ENCODE measurements at regions not wholly inside any gene's neighbourhood (a gene's known extent, or its start where the extent isn't known, plus 50 kb on each side); places are given as distances from the start of the nearest gene placed in this dataset.

DNA sequence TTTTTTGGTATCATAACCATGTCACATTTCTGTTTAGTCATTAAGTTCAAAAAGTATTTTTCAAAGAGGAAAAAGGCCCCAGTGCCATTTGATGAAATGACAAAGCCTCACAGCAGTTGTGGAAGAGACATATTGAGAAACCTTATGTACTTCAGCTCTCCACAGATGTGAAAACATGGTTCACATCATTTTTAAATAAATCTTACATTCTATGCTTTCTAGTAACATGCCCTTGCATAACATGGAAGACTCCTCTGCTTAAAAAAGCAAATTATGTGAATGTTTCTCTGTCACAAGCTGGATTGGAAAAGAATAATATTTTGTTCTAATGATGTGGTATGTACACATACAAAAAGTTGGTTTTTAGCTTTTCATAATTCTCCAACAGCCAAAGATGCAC lies 934.1 kb downstream of the NLGN4Y start:
- Histone ChIP-seq H3K9me3 (ENCODE audit: control insufficient read depth in 1 of 2, low read length in 2 of 2) (no peaks in the 10 kb centered on the region), H3K4me3 (ENCODE audit: low read length in 2 of 2) (no peak overlapping the region), H3K27me3 (ENCODE audit: insufficient read depth, low read length) (no peaks in the 10 kb centered on the region), H3K27ac (ENCODE audit: low read depth, low read length) (no peak overlapping the region), H3K36me3 (ENCODE audit: insufficient read depth, low read length) (no peaks in the 10 kb centered on the region), H3K4me1 (ENCODE audit: insufficient read depth, low read length) (no peaks in the 10 kb centered on the region)
- no peak overlapping the region for H3K4me3 Mint-ChIP-seq
- no peak for DNase-seq
- H3K36me3 Mint-ChIP-seq: no peaks in the 10 kb centered on the region
- intact Hi-C loops (cut with micrococcal nuclease): no loop called here
- POLR2A ChIA-PET (ENCODE audit: partially characterized antibody): no interaction called here
- peaks cover 0 to 4% (median 0%) of the 10 kb centered on the region in 4 donors for H3K4me1 Mint-ChIP-seq
- no peaks in the 10 kb centered on the region for H3K9me3 Mint-ChIP-seq
- H3K27ac Mint-ChIP-seq: no peak overlapping the region
- H3K27me3 Mint-ChIP-seq: no peaks in the 10 kb centered on the region
- CTCF ChIA-PET (ENCODE audit: partially characterized antibody): no interaction called here

DNA sequence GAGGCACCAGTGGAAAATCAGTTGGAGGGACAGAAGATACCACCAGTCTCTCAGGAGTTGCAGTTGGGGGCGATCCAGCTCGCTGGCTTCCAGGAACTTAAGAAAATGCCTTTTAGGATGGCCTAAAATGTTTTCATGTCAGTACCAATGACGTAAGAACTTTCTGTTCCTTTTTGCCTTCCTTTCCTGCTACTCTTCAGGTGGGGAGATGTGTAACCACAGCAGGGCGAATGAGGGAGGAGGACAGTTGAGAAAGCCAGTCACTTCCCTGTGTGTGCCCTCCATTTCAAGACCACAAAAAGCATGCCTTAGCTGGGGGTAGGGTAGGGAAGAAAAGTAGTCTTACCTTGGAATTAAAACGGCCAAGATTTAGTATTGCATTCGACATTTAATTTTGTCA lies 941.6 kb downstream of the NLGN4Y start:
- Histone ChIP-seq H3K27me3 (ENCODE audit: insufficient read depth, low read length) (no peaks in the 10 kb centered on the region), H3K36me3 (ENCODE audit: insufficient read depth, low read length) (no peaks in the 10 kb centered on the region), H3K27ac (ENCODE audit: low read depth, low read length) (no peak overlapping the region), H3K4me3 (ENCODE audit: low read length in 2 of 2) (no peak overlapping the region), H3K4me1 (ENCODE audit: insufficient read depth, low read length) (no peaks in the 10 kb centered on the region), H3K9me3 (ENCODE audit: control insufficient read depth in 1 of 2, low read length in 2 of 2) (no peaks in the 10 kb centered on the region)
- ChIA-PET CTCF (ENCODE audit: partially characterized antibody) (no interaction called here), POLR2A (ENCODE audit: partially characterized antibody) (no interaction called here)
- Mint-ChIP-seq H3K4me1 (no peaks in the 10 kb centered on the region), H3K9me3 (no peaks in the 10 kb centered on the region), H3K27ac (no peak overlapping the region), H3K27me3 (no peaks in the 10 kb centered on the region), H3K4me3 (no peak overlapping the region), H3K36me3 (no peaks in the 10 kb centered on the region)
- intact Hi-C loops (cut with micrococcal nuclease): no loop called here
- no peak for DNase-seq

DNA sequence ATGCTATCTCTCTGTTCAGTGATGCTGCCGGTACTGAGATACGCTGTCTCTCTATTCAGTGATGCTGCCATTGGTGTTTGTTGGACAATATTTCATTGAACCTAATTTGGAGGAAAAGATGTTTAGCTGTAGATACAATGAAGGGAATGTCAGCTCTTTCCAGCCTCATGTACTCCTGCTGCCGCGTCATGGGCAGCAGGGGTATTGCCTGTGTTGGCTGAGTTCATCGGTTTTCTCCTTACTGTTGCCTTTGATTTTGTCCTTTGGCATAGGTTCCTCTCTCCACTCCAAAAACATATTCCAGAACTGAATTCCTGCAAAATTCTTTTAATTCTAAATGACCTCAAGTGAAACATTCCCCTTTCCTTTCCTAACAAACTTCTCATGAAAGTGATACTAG lies 942.6 kb downstream of the NLGN4Y start:
- H3K27me3 Mint-ChIP-seq: no peaks in the 10 kb centered on the region
- H3K27ac Mint-ChIP-seq: no peak overlapping the region
- Histone ChIP-seq H3K36me3 (ENCODE audit: insufficient read depth, low read length) (no peaks in the 10 kb centered on the region), H3K27me3 (ENCODE audit: insufficient read depth, low read length) (no peaks in the 10 kb centered on the region), H3K27ac (ENCODE audit: low read depth, low read length) (no peak overlapping the region), H3K4me1 (ENCODE audit: insufficient read depth, low read length) (no peaks in the 10 kb centered on the region), H3K4me3 (ENCODE audit: low read length in 2 of 2) (no peak overlapping the region), H3K9me3 (ENCODE audit: control insufficient read depth in 1 of 2, low read length in 2 of 2) (no peaks in the 10 kb centered on the region)
- no peak for DNase-seq
- intact Hi-C loops (cut with micrococcal nuclease): no loop called here
- H3K9me3 Mint-ChIP-seq: no peaks in the 10 kb centered on the region
- H3K4me1 Mint-ChIP-seq: no peaks in the 10 kb centered on the region
- H3K36me3 Mint-ChIP-seq: no peaks in the 10 kb centered on the region
- CTCF ChIA-PET (ENCODE audit: partially characterized antibody): no interaction called here
- H3K4me3 Mint-ChIP-seq: no peak overlapping the region
- POLR2A ChIA-PET (ENCODE audit: partially characterized antibody): no interaction called here

DNA sequence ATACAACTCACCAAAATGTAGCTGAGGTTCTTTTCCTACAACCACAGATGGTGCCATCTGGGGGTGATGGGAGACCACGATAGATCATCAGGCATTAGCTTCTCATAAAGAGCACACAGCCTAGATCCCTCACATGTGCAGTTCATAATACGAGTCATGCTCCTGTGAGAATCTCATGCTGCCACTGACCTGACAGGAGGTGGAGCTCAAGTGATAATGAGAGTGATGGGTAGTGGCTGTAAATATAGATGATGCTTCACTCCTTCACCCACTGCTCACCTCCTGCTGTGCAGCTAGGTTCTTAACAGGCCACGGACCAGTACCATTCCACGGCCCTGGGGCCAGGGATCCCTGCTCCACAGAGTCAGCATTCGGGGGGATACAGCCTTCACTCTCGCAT lies 943.8 kb downstream of the NLGN4Y start:
- Histone ChIP-seq H3K27me3 (ENCODE audit: insufficient read depth, low read length) (no peaks in the 10 kb centered on the region), H3K27ac (ENCODE audit: low read depth, low read length) (no peak overlapping the region), H3K4me3 (ENCODE audit: low read length in 2 of 2) (no peak overlapping the region), H3K9me3 (ENCODE audit: control insufficient read depth in 1 of 2, low read length in 2 of 2) (no peaks in the 10 kb centered on the region), H3K36me3 (ENCODE audit: insufficient read depth, low read length) (no peaks in the 10 kb centered on the region), H3K4me1 (ENCODE audit: insufficient read depth, low read length) (no peaks in the 10 kb centered on the region)
- Mint-ChIP-seq H3K9me3 (no peaks in the 10 kb centered on the region), H3K27ac (no peak overlapping the region), H3K27me3 (no peaks in the 10 kb centered on the region), H3K4me1 (no peaks in the 10 kb centered on the region), H3K4me3 (no peak overlapping the region), H3K36me3 (no peaks in the 10 kb centered on the region)
- DNase-seq: no peak
- intact Hi-C loops (cut with micrococcal nuclease): no loop called here
- POLR2A ChIA-PET (ENCODE audit: partially characterized antibody): no interaction called here
- CTCF ChIA-PET (ENCODE audit: partially characterized antibody): no interaction called here

DNA sequence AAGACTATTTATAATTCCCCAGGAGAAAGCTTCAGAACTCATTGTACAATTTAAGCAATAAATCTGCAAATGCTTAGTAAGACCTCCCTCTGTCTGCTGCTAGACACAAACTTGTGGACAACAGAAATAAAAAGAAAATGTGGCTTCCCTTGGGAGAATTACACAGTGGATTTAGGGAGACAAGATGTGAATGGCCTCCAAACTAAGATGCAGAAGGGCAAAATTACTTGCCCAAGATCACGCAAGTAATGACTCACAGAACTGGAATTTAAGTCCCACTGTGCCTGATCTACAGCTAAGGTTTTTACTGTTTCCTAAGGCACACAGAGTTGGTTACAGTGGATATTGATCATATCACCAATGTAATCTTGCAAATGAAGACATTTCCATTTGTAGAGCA lies 947.0 kb downstream of the NLGN4Y start:
- Mint-ChIP-seq H3K9me3 (no peaks in the 10 kb centered on the region), H3K36me3 (no peaks in the 10 kb centered on the region), H3K4me1 (no peaks in the 10 kb centered on the region), H3K27ac (no peak overlapping the region), H3K27me3 (peaks cover 0 to 1% of the 10 kb centered on the region in 2 donors), H3K4me3 (no peak overlapping the region)
- H3K36me3 ChIP-seq (ENCODE audit: insufficient read depth, low read length): no peaks in the 10 kb centered on the region
- no peaks in the 10 kb centered on the region for H3K4me1 ChIP-seq (ENCODE audit: insufficient read depth, low read length)
- DNase-seq: no peak
- no peak overlapping the region for H3K4me3 ChIP-seq (ENCODE audit: low read length in 2 of 2)
- intact Hi-C loops (cut with micrococcal nuclease): no loop called here
- no peaks in the 10 kb centered on the region for H3K27me3 ChIP-seq (ENCODE audit: insufficient read depth, low read length)
- POLR2A ChIA-PET (ENCODE audit: partially characterized antibody): no interaction called here
- CTCF ChIA-PET (ENCODE audit: partially characterized antibody): no interaction called here
- no peaks in the 10 kb centered on the region for H3K9me3 ChIP-seq (ENCODE audit: control insufficient read depth in 1 of 2, low read length in 2 of 2)
- no peak overlapping the region for H3K27ac ChIP-seq (ENCODE audit: low read depth, low read length)

DNA sequence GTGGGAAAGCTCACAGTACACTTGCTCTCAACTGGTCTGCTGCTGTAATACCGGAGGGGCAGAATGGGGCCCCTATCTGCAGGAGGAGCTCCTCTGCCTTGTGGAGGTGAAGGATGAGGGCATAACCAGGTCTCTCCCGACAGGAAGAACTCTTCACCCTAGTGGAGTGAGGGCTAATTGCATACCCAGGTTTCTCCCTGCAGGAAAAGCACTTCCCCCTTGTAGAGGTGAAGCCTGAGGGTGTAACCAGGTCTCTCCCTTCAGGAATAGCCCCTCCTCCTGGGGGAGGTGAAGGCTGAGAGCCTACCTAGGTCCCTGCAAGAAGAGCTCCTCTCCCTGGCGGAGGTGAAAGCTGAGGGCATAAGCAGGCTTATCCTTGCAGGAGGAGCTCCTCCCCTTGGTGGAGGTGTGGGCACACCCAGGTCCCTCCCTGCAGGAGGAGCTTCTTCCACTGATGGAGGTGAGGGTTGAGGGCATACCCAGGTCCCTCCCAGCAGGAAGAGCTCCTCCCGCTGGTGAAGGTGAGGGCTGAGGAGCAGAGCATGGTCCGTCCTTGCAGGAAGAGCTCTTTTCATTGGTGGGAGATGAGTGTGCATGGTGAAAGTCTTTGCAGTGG lies 954.1 kb downstream of the NLGN4Y start:
- Histone ChIP-seq H3K36me3 (ENCODE audit: insufficient read depth, low read length) (no peaks in the 10 kb centered on the region), H3K27ac (ENCODE audit: low read depth, low read length) (no peak overlapping the region), H3K27me3 (ENCODE audit: insufficient read depth, low read length) (no peaks in the 10 kb centered on the region), H3K4me3 (ENCODE audit: low read length in 2 of 2) (no peak overlapping the region), H3K9me3 (ENCODE audit: control insufficient read depth in 1 of 2, low read length in 2 of 2) (no peaks in the 10 kb centered on the region), H3K4me1 (ENCODE audit: insufficient read depth, low read length) (no peaks in the 10 kb centered on the region)
- H3K27ac Mint-ChIP-seq: no peak overlapping the region
- intact Hi-C loops (cut with micrococcal nuclease): no loop called here
- no peak overlapping the region for H3K4me3 Mint-ChIP-seq
- ChIA-PET POLR2A (ENCODE audit: partially characterized antibody) (no interaction called here), CTCF (ENCODE audit: partially characterized antibody) (no interaction called here)
- peaks cover 0 to 1% of the 10 kb centered on the region in 2 donors for H3K27me3 Mint-ChIP-seq
- no peaks in the 10 kb centered on the region for H3K36me3 Mint-ChIP-seq
- no peaks in the 10 kb centered on the region for H3K9me3 Mint-ChIP-seq
- no peak for DNase-seq
- H3K4me1 Mint-ChIP-seq: no peaks in the 10 kb centered on the region

DNA sequence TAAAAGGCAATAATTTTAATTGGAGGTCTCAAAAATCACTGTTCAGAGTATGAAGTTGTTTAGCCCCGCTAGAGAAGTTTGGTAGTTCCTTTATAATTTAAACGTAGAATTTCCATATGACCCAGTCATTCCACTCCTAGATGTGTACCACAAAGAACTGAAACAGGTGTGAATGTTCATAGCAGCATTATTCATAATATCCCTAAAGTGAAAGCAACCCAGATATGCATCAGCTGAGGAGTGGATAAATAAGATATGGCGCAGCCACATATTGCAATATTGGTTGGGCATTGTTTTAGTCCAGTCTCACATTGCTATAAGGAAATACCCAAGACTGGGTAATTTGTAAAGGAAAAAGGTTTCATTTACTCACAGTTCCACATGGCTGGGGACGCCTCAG lies 976.2 kb downstream of the NLGN4Y start:
- ChIA-PET POLR2A (ENCODE audit: partially characterized antibody) (no interaction called here), CTCF (ENCODE audit: partially characterized antibody) (no interaction called here)
- intact Hi-C loops (cut with micrococcal nuclease): no loop called here
- Mint-ChIP-seq H3K4me1 (no peaks in the 10 kb centered on the region), H3K9me3 (no peaks in the 10 kb centered on the region), H3K27ac (no peak overlapping the region), H3K4me3 (no peak overlapping the region), H3K27me3 (peaks cover 1 to 2% of the 10 kb centered on the region in 2 donors), H3K36me3 (no peaks in the 10 kb centered on the region)
- no peaks in the 10 kb centered on the region for H3K9me3 ChIP-seq (ENCODE audit: control insufficient read depth in 1 of 2, low read length in 2 of 2)
- H3K36me3 ChIP-seq (ENCODE audit: insufficient read depth, low read length): no peaks in the 10 kb centered on the region
- no peaks in the 10 kb centered on the region for H3K27me3 ChIP-seq (ENCODE audit: insufficient read depth, low read length)
- H3K27ac ChIP-seq (ENCODE audit: low read depth, low read length): no peak overlapping the region
- H3K4me1 ChIP-seq (ENCODE audit: insufficient read depth, low read length): no peaks in the 10 kb centered on the region
- DNase-seq: no peak
- no peak overlapping the region for H3K4me3 ChIP-seq (ENCODE audit: low read length in 2 of 2)

DNA sequence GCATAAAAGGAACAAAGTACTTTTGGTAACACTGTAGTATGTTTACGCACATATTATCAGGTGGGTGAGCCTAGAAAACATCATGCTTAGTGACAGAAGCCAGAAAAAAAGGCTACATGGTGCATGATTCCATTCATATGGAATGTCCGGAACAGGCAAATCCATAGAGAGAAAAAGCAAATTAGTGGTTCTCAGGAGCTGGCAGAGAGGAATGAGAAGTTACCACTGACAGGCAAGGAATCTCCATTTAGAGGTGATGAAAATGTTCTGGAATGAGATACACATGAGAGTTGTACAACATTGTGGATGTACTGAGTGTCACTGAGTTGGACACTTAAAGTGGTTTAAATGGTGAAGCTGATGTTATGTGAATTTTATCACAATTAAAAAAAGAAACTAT lies 976.9 kb downstream of the NLGN4Y start:
- ChIA-PET POLR2A (ENCODE audit: partially characterized antibody) (no interaction called here), CTCF (ENCODE audit: partially characterized antibody) (no interaction called here)
- Mint-ChIP-seq H3K9me3 (no peaks in the 10 kb centered on the region), H3K4me3 (no peak overlapping the region), H3K27ac (no peak overlapping the region), H3K4me1 (no peaks in the 10 kb centered on the region), H3K36me3 (no peaks in the 10 kb centered on the region), H3K27me3 (peaks cover 1 to 2% of the 10 kb centered on the region in 2 donors)
- H3K27me3 ChIP-seq (ENCODE audit: insufficient read depth, low read length): no peaks in the 10 kb centered on the region
- intact Hi-C loops (cut with micrococcal nuclease): no loop called here
- H3K27ac ChIP-seq (ENCODE audit: low read depth, low read length): no peak overlapping the region
- no peaks in the 10 kb centered on the region for H3K4me1 ChIP-seq (ENCODE audit: insufficient read depth, low read length)
- no peaks in the 10 kb centered on the region for H3K9me3 ChIP-seq (ENCODE audit: control insufficient read depth in 1 of 2, low read length in 2 of 2)
- no peaks in the 10 kb centered on the region for H3K36me3 ChIP-seq (ENCODE audit: insufficient read depth, low read length)
- no peak overlapping the region for H3K4me3 ChIP-seq (ENCODE audit: low read length in 2 of 2)
- DNase-seq: no peak
